Smooth muscle cell (in vitro differentiated cells): ENCODE measurements at regions not wholly inside any gene's neighbourhood (a gene's known extent, or its start where the extent isn't known, plus 50 kb on each side); places are given as distances from the start of the nearest gene placed in this dataset.
"Not testable (repeated sequence)": the region's sequence is repeated elsewhere in the genome, so short reads cannot be mapped to it uniquely, and the experiment has no call there.

Experiments used
- DNase-seq: peaks from one replicate; lab custom pipeline; 2025; ENCODE audit not compliant: unreplicated experiment; lab: John Stamatoyannopoulos, UW
- H2AFZ ChIP-seq: fragments of 200-600 bp; sonication (generic); 2 replicates; pipeline ENCODE4 v1.6.0; 2016; ENCODE audit warnings: antibody characterized with exemption, low read depth, mild to moderate bottlenecking
- H3F3A ChIP-seq: fragments of 200-600 bp; sonication (generic); 2 replicates; pipeline ENCODE4 v1.6.0; 2017; ENCODE audit warnings: antibody characterized with exemption, low read depth
- H3K27ac ChIP-seq: fragments of 200-600 bp; sonication (generic); 2 replicates; pipeline ENCODE4 v1.5.1; 2016; ENCODE audit warnings: low read depth, mild to moderate bottlenecking
- H3K27me3 ChIP-seq: fragments of 200-600 bp; sonication (generic); 2 replicates; pipeline ENCODE4 v1.6.1; 2016; ENCODE audit warnings: low read depth, mild to moderate bottlenecking
- H3K36me3 ChIP-seq: fragments of 200-600 bp; sonication (generic); 2 replicates; pipeline ENCODE4 v1.5.1; 2016; ENCODE audit warnings: low read depth
- H3K4me1 ChIP-seq: fragments of 200-600 bp; sonication (generic); 2 replicates; pipeline ENCODE4 v1.5.1; 2016; ENCODE audit warnings: low read depth
- H3K4me2 ChIP-seq: fragments of 200-600 bp; sonication (generic); 2 replicates; pipeline ENCODE4 v1.6.0; 2016; ENCODE audit warnings: mild to moderate bottlenecking
- H3K4me3 ChIP-seq: fragments of 200-600 bp; sonication (generic); 2 replicates; pipeline ENCODE4 v1.5.1; 2016; ENCODE audit warnings: mild to moderate bottlenecking
- H3K79me2 ChIP-seq: fragments of 200-600 bp; sonication (generic); 2 replicates; pipeline ENCODE4 v1.6.0; 2016; ENCODE audit warnings: low read depth, mild to moderate bottlenecking
- H3K9ac ChIP-seq: fragments of 200-600 bp; sonication (generic); 2 replicates; pipeline ENCODE4 v1.6.0; 2016; ENCODE audit warnings: low read depth
- H3K9me3 ChIP-seq: fragments of 200-600 bp; sonication (generic); replicated peaks from 2 replicates; pipeline ENCODE4 v1.5.1; 2016; ENCODE audit warnings: low read depth
- H4K20me1 ChIP-seq: fragments of 200-600 bp; sonication (generic); 2 replicates; pipeline ENCODE4 v1.6.0; 2016; ENCODE audit warnings: low read depth
- WGBS: methylation state at CpG from one replicate; pipeline ENCODE4 v1.1.7; 2016; ENCODE audit warnings: low lambda C conversion rate; 5-methylcytosine and 5-hydroxymethylcytosine counted together
- TF ChIP-seq, protein P1 (sequence below): fragments of 200-600 bp; sonication (generic); IDR thresholded peaks from 2 replicates; pipeline ENCODE4 v1.5.1; 2017; ENCODE audit warnings: borderline replicate concordance, mild to moderate bottlenecking, antibody characterized with exemption; ENCODE audit not compliant: insufficient read depth, poor library complexity, severe bottlenecking

DNA sequence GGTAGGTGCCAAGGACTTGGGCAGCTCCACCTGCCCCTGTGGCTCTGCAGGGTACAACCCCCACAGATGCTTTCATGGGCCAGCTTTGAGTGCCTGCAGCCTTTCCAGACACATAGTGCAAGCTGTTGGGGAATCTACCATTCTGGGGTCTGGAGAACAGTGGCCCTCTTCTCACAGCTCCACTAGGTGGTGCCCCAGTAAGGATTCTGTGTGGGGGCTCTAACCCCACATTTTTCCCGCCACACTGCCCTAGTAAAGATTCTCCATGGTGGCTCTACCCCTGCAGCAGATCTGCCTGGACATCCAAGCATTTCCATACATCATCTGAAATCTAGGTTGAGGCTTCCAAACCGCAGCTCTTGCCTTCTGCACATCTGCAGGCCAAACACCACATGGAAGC is 149.7 kb upstream of the FNDC3A start:
- Histone ChIP-seq H3K27ac (no peak overlapping the region), H3K4me1 (no peaks in the 10 kb centered on the region), H3F3A (peaks cover 4% of the 10 kb centered on the region), H3K9ac (no peak overlapping the region), H2AFZ (no peak overlapping the region), H3K4me3 (no peak overlapping the region), H3K9me3 (no peaks in the 10 kb centered on the region), H3K4me2 (no peak overlapping the region), H4K20me1 (no peaks in the 10 kb centered on the region), H3K27me3 (no peaks in the 10 kb centered on the region), H3K79me2 (no peaks in the 10 kb centered on the region), H3K36me3 (no peaks in the 10 kb centered on the region)
- WGBS: 98% methylated on average over 2 of the region's 2 CpGs
- DNase-seq: no peak
- TF ChIP-seq, protein P1, sequence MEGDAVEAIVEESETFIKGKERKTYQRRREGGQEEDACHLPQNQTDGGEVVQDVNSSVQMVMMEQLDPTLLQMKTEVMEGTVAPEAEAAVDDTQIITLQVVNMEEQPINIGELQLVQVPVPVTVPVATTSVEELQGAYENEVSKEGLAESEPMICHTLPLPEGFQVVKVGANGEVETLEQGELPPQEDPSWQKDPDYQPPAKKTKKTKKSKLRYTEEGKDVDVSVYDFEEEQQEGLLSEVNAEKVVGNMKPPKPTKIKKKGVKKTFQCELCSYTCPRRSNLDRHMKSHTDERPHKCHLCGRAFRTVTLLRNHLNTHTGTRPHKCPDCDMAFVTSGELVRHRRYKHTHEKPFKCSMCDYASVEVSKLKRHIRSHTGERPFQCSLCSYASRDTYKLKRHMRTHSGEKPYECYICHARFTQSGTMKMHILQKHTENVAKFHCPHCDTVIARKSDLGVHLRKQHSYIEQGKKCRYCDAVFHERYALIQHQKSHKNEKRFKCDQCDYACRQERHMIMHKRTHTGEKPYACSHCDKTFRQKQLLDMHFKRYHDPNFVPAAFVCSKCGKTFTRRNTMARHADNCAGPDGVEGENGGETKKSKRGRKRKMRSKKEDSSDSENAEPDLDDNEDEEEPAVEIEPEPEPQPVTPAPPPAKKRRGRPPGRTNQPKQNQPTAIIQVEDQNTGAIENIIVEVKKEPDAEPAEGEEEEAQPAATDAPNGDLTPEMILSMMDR: no peak

DNA sequence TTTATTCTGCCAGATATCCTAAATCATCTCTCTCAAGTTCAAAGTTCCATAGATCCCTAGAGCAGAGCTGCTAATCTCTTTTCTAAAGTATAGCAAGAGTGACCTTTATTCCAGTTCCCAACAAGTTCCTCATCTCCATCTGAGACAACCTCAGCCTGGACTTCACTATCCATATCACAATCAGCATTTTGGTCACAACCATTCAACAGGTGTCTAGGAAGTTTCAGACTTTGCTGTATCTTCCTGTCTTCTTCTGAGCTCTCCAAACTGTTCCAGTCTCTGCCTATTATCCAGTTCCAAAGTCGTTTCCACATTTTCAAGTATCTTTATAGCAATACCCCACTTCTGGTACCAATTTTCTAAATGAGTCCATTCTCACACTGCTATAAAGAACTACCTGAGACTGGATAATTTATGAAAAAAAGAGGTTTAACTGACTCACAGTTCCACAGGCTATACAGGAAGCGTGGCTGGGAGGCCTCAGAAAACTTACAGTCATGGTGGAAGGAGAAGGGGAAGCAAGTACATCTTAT is 148.7 kb upstream of the FNDC3A start:
- H3K4me3 ChIP-seq, H3K9me3 ChIP-seq, H3K27me3 ChIP-seq, DNase-seq, H3K36me3 ChIP-seq, H3K27ac ChIP-seq, H3F3A ChIP-seq, H2AFZ ChIP-seq, H3K79me2 ChIP-seq, H3K4me2 ChIP-seq, H3K4me1 ChIP-seq, H4K20me1 ChIP-seq, H3K9ac ChIP-seq: not testable (repeated sequence)
- WGBS: 40% methylated on average over 2 of the region's 2 CpGs

DNA sequence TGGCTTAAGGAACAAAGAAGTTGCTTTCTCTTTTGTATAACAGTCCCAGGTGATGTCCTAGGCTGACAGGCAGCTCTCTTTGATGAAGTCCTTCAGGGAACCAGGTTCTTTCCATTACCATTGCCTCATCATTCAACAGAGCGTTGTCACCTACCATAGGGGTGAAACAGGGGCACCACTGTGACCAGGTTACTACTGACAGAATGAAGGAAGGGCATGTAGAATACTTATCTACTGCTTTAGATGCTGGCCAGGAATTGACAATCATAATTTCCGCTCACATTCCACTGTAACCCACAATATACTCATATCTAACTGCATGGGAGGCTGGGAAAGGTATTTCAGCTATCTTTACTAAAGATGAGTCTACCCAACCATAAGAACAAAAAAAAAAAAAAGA is 148.0 kb upstream of the FNDC3A start:
- Histone ChIP-seq H3K4me1 (no peaks in the 10 kb centered on the region), H3K4me2 (no peak overlapping the region), H3F3A (no peaks in the 10 kb centered on the region), H2AFZ (no peak overlapping the region), H3K79me2 (no peaks in the 10 kb centered on the region), H3K36me3 (no peaks in the 10 kb centered on the region), H3K27me3 (no peaks in the 10 kb centered on the region), H3K9me3 (no peaks in the 10 kb centered on the region), H3K27ac (no peak overlapping the region), H3K9ac (no peak overlapping the region), H3K4me3 (no peak overlapping the region), H4K20me1 (no peaks in the 10 kb centered on the region)
- no peak for DNase-seq
- 94% methylated on average over 2 of the region's 2 CpGs for WGBS
- TF ChIP-seq, protein P1: no peak

DNA sequence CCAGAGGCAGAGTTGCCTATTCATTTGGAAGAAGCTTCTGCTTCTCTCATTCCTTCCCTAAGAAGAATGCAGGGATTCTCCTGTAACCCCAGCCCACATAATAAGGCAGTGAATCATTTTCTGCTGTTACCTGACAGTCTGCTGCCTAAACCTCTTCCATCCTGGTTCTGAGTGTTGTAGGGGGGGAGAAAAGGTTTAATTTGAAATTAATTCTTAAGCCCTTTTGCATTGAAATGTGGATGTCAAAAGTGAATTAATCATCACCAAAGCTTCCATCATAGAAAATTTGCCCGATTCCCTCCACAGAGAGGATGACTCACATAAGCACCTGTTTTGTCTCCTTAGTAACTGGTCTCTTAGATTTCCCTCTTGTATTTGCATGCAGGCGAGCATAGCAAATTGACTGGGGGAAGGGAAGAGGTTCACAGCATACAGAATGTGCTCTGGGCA is 146.7 kb upstream of the FNDC3A start:
- no peaks in the 10 kb centered on the region for H3K27me3 ChIP-seq
- H3K9ac ChIP-seq: no peak overlapping the region
- peak overlapping the region; percentile 49 for H3K27ac ChIP-seq
- DNase-seq: no peak
- no peaks in the 10 kb centered on the region for H3K9me3 ChIP-seq
- no peaks in the 10 kb centered on the region for H3F3A ChIP-seq
- no peaks in the 10 kb centered on the region for H3K4me1 ChIP-seq
- H3K79me2 ChIP-seq: no peaks in the 10 kb centered on the region
- WGBS: 46% methylated on average over 2 of the region's 2 CpGs
- TF ChIP-seq, protein P1: no peak
- H3K36me3 ChIP-seq: no peaks in the 10 kb centered on the region
- no peaks in the 10 kb centered on the region for H4K20me1 ChIP-seq
- H3K4me3 ChIP-seq: no peak overlapping the region
- no peak overlapping the region for H3K4me2 ChIP-seq
- H2AFZ ChIP-seq: no peak overlapping the region
